GM21367 (cell line): ENCODE measurements at regions not wholly inside any gene's neighbourhood (a gene's known extent, or its start where the extent isn't known, plus 50 kb on each side); places are given as distances from the start of the nearest gene placed in this dataset.
"Not testable (repeated sequence)": the region's sequence is repeated elsewhere in the genome, so short reads cannot be mapped to it uniquely, and the experiment has no call there.

Experiments used
- ATAC-seq: cut with Tn5 transposase; IDR thresholded peaks from one replicate; pipeline ENCODE4 v1.9.1; 2021; ENCODE audit not compliant: unreplicated experiment

DNA sequence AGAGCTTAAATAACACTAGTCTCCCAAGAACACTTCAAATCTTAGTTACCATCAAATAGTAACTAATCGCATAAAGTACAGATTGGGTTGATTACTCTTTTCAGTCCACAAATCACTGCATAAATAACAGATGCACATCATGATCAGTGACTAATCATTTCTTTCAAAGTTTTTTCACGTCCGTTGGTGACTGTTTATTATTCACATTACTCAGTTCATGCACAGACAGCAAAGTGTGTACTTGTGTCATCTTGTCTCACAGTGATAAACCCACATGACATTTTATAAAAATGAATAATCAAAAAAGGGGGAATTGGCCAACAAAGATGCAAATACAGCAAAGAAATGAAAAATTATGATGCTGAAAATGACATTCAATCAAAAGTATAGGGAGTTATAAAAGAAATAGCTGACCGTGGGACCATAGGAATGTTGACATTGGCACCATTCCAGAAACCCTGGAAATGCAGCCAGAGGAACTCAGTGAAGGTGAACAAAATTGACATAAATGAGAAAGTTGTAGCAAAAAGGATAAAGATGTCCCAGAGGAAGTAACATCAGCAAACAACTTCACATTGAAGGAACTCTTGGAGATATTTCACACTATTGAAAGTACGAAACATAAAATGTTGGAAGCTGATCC is 161.5 kb downstream of the SOX3 start:
- no peak for ATAC-seq

GRCh38 chrX:140342410-140342809 is 162.5 kb downstream of the SOX3 start:
- ATAC-seq, result no peak

DNA sequence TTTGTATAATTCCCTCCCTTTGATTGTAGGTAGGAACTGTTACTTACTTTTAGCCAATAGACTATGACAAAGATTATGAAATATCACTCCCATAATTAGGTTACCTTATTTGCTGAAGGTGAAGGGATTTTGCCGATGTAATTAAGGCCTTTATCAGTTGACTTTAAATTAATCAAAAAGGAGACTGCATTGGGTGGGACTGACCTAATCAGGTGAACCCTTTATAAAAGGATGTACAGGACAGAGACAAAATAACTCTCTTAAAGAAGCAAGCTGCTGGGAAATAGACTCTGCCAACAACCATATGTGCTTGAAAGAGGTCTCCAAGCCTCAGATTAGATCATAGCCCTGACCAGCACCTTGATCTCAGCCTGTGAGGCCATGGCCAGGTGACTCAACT is 167.6 kb downstream of the SOX3 start:
- no peak for ATAC-seq

DNA sequence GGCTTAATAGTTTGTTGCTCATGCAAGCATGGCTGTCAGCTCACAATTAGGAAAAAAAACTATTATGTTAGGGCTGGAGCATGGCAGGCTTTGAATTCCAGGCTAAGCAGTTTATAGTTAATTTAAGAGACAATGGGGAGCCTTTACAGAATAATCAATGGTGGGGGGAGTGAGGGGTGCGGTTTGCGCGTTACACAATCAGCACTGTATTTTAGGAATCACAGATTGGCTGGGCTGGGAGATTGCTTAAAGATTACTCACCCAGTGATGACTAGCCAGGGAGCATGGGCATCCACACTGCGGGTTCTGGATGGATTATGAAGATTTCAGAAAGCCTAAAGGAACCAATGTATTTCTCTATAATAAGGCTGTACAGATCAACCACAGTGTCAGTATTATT is 186.6 kb downstream of the SOX3 start:
- no peak for ATAC-seq

DNA sequence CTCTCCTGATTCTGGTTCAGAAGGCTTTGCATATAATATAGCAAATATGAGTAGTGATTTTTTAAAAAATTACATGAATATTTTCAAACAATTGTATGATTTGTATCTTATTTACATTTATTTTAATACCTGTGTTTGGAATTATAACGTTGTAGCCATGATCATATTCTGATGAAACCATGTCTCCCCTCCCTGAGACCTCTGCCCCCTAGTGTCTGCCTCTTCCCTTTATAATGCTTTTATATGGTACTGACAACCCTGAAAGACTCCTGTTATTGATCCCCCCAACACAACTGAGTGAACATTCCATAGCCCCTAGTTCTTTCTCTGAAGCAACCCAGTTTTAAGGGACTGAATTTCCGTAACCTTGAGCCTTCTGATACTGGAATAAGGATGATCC is 187.4 kb downstream of the SOX3 start:
- ATAC-seq, result no peak

DNA sequence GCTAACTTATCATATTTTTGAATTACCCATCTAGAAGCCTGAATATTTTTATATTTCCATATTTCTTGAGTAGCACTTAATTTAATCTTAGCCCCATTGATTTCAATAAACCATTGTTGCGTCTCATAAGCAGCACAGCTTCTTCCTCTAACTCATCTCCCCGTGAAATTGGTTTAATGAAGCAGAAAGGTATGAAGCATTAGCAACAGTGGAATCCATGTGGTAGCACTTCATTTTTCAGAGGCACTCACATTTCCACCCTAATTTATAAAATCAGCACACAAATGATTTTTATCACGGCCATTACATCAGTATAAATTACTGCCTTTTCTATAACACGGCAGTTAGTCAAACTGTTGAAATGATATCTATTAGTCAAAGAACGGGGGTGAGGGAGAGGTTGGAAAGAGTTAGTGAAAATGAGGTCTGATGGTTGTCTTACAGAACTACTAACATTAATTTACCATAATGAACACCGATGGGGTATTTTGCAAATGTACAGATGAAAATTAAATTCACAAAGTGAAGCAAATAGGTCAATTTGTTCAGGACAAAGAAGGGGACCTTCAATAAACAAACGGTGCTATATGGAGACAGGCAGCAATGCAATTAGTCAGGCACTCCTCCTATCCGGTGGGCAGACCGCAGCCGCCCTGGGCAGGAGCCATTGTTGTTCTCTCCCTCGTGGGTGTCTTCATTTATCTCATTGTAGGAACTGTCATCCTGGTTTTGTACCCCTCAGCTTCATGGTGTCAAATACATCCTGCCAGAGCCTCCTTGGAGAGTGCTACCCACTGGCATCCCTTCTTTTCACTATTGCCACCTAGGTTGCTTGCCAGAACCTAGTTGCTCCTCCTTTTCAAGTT is 205.7 kb downstream of the SOX3 start:
- ATAC-seq, result no peak

DNA sequence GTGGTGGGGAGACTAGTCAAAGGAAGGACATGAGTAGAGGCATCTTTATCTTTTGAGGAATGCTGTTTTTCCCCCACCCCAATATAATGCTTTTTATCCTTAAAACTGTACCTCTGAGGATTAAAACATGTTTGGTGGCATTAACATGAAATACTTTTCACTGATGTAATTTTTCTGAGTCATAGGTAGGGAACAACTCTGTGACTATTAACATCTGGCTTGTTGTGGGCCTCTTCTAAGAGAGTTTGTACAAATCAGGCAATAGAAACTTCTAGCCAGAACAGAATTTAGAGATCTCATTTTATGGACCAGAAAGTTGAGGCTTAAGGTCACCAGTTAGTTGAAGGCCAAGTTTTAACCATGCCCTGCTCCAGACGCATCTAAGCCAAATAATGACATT is 207.6 kb downstream of the SOX3 start:
- ATAC-seq, result no peak

DNA sequence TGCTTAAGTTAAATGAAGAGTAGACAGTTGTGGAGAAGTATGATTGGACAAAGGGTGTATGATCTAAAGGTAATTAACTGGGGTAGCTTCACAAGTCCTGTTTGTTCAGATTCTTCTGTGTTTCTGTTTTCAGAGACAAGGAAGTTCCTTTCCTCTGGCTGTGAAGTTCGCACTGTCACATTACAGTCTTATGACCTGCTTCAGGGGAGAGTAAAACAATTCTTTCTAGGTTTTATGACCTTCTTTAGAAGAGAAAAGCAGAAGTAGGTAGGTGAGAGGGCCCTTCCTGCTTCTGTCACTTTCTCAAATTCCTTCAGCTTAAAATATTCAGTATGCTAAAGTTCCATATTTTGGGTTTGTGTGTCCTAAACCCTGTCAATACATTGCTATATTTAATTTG is 211.9 kb downstream of the SOX3 start:
- ATAC-seq, result no peak

GRCh38 chrX:140292188-140292587 is 212.7 kb downstream of the SOX3 start:
- ATAC-seq, result no peak

DNA sequence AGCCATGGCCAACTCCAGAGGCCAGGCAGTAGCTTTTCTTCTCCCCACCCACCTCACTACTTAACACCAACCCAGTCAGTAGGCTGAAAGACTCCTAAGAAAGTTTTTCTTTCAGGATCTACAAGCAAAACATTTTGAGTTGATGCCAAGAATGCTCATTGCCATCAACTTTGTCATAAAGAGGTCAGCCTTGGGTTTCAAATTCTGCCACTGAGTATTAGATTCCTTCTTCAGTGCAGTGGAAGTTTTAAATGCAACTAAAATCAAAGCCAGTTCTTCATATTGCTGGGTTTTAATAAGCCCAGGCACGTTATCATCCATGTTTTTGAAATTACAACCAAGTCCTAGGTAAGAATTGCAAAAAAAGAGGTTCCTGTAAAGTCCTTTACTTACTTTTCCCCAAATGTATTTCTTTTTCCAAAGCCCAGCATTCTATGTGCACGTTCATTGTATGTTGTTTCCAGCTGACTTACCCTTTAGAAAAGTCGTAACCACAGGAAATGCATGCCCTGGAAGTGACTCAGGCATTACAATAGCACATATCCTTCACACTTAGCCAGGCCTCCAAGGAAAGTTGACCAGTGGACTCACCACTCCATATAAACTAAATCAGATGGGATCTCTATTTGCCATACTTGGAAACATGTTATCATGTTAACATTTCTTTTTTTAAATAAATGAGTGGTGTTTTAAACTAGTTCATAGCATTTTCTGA is 229.9 kb downstream of the SOX3 start:
- no peak for ATAC-seq

- no peak for ATAC-seq
Observed at GRCh38 chrX:140273921-140274320, 230.9 kb downstream of the SOX3 start.

DNA sequence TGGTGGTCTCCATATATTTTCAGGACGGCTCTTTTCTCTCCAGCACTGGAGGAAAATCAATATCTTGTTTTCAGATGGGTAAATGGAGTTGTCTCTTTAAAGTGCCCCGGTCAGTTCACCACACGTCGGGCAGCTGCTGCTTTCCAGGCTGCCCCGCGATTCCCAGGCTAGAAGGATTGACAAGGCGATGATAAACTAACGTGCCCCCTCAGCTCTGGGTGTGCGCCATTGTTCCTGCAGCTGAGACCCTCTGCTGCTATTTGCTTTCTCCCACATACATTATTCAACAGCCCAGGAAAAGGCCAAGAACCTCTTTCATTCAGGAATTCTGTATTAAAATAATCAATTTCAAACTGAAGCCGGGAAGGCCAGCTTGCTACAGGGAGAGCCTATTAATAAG is 254.5 kb downstream of the SOX3 start:
- ATAC-seq, result no peak

DNA sequence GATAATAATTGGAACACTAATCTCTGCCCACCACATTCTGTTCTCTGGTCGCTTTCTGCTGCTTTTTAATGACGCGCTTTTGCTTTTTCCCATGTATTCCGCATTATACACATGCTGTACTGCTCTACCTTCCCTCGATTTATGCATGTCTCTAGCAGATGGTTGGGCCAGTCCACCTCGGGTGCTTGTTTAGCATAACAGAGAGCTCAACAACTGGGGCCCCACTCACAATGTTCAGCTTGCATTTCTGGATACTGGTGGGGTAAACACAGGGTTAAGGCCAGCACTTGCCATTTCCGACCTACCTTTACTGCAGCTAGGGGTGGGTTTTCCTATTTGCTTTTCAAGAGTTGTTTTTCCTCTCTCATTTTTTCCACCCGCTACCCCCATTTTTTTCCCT is 255.8 kb downstream of the SOX3 start:
- ATAC-seq, result no peak

- ATAC-seq, result no peak
Observed at GRCh38 chrX:140229191-140229590, 263.9 kb upstream of the CXorf66 start.

DNA sequence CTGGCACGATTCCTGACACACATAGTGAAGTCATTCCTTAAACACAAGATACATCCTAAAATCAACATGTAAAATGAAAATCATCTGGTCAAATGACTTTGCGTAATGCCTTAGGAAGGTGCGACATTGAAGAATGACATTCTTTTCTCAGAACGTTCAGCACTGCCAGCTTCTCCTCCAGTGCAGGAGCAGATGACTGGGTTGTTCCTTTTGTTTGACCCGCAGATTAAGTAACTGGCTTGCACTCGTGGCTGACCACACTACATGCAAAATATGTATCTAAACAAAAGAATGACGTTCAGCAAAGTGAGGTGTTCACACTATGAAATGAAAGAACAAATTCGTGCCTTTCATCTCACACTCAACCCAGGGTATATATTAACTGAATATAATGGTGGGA is 260.7 kb upstream of the CXorf66 start:
- not testable (repeated sequence) for ATAC-seq

DNA sequence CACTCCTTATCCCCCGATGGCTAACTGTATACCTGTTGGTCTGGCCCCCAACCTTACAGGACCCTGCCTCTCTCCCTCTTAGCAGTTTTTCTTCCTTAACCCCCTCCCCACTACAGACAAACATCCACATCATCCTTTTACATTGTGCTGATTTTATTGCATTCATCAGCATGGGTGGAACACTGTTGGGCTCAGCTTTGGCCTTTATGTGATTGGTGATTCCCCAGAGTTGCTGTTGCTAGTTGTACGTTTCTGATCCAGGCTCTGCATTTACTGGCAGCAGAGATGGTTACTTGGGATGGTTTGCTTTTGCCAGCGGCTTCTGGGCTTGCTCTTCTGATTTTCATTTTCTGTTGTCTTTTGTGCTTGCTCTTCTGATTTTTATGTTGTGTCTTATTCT is 250.6 kb upstream of the CXorf66 start:
- ATAC-seq, result not testable (repeated sequence)

GRCh38 chrX:140214518-140214917 is 249.2 kb upstream of the CXorf66 start:
- ATAC-seq, result not testable (repeated sequence)

DNA sequence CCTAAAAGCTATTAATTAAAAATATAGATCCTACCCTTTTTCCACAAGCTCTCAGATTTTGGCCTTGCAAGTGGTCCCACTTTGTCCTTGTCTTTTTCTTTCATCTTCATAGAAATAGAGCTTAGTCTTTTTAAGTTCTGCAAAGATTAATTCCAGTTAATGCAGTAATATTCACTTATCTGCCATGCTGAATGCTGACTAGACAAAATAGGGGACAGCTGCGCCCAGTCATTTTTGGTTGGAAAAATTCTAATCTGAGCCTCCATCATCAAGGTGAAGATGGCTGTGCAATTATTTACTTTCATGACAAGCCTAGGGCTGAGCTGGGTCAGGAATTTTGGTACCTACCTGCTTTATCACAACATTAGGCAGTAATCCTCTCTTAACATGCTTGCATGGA is 241.3 kb upstream of the CXorf66 start:
- no peak for ATAC-seq

DNA sequence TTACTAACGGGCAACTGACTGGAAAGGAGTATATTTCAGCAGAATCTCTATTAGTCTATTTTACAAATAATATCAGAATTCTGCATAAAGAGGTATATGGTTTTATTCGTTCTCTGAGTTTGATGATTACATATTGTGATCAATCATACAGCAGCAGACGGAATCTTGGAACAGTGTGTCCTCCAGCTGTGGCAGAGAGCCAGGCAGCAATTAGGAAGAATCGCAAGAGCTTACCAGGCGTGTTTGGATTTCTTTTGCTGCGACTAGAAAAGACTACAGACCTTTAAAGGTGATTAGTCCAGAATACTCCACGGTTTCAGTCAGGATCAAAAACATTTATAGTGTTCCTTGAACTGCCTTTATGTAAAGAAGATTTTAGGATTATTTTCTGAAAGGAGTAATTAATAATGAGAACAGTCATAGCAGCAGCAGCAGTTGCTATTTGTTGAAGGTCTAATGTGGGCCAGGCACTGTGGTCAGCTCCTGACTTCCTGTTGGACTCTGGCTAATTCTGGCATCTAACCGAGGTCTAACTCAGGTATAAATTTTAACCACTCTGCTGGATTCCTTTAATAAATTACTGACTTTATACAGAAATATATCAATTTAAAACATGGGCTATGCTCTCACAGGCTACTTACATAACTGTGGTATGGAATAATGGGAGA is 225.3 kb upstream of the CXorf66 start:
- no peak for ATAC-seq

GRCh38 chrX:140180585-140180984 is 215.3 kb upstream of the CXorf66 start:
- no peak for ATAC-seq

GRCh38 chrX:140177821-140178220 is 212.5 kb upstream of the CXorf66 start:
- no peak for ATAC-seq
